SHP77 (cell line): ENCODE measurements at regions not wholly inside any gene's neighbourhood (a gene's known extent, or its start where the extent isn't known, plus 50 kb on each side); places are given as distances from the start of the nearest gene placed in this dataset.
A peak's percentile ranks its signal among the peaks of the same experiment; 100 is the strongest.

ENCODE experiments used
- DNase-seq, 2 experiments: peaks; one replicate each; lab custom pipeline; 2025; lab: John Stamatoyannopoulos, UW

DNA sequence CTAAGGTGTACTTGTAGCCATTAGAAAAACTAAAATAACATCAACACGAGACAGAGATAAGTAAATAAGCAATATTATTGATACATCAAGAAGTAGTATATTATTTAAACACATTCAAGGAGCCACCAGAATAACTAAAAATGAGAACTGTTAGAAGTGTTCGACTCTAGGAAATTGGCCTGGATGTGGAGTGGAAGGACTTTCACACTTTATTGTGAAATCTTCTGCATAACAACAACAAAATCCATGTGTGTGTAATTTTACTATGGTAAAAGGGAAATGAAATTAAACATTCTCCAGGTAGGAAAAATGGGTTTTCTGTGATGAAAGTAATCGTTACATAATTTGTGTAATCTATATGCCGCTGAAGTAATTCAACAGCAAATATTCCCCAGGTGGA lies 96.3 kb upstream of the RNF152 start:
- no peak for DNase-seq

DNA sequence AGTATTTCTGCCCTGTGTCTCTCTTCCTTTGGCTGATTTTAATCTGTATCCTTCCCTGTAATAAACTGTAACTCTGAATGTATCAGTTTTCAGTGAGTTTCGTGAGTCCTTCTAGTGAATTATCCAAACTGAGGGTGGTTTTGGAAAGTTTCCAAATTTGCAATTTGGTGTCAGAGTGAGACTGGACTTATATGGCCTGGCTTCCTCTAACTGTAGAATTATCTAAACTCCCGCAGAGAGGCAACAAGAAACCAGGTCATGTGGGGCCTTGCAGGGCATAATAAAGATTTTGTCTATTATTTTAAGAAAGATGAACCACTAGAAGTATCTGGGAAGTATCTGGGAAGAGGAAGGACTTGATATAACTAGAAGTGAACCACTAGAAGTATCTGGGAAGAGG lies 95.3 kb upstream of the RNF152 start:
- no peak for DNase-seq

DNA sequence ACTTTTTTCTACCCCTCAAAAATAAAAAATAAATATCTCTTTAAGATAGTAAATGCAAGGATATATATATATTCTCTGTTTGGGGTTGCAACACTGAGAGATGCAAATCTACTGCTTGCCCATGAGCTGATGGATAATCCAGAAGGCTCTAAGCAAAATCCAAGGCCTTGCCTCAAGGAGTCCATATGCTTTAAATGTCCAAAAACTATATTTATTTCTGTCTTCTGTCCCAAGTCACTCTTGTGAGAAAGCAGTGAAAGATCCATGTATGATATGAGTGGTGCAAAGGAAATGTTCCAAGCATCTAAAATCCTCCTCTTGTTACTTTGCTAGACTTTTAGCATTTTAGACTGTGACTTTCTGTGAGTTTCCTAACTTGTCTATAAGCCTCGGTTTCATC lies 92.9 kb upstream of the RNF152 start:
- no peak for DNase-seq

- DNase-seq = no peak
Measured at GRCh38 chr18:61984349-61984748, 91.5 kb upstream of the RNF152 start.

- no peak for DNase-seq
Measured at GRCh38 chr18:61982475-61982874, 89.7 kb upstream of the RNF152 start.

DNA sequence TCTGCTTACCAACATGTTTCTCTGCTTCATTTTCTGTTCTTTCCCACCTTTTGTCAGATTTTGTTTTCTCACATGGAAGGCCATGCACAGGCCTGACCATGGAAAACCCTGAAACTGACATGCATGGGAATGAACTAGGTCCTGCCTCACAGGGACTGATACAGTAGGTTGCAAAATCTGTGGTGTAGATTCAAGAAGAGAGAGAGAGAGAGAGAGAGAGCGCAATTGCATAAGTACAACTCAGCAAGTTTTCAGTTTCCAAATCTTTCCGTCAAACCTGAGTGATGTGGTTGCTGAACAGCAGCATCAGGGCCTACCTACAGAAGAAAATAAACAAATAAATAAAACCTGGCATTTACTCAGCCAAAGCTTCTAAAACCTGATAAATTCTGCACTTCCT lies 87.5 kb upstream of the RNF152 start:
- no peak for DNase-seq

DNA sequence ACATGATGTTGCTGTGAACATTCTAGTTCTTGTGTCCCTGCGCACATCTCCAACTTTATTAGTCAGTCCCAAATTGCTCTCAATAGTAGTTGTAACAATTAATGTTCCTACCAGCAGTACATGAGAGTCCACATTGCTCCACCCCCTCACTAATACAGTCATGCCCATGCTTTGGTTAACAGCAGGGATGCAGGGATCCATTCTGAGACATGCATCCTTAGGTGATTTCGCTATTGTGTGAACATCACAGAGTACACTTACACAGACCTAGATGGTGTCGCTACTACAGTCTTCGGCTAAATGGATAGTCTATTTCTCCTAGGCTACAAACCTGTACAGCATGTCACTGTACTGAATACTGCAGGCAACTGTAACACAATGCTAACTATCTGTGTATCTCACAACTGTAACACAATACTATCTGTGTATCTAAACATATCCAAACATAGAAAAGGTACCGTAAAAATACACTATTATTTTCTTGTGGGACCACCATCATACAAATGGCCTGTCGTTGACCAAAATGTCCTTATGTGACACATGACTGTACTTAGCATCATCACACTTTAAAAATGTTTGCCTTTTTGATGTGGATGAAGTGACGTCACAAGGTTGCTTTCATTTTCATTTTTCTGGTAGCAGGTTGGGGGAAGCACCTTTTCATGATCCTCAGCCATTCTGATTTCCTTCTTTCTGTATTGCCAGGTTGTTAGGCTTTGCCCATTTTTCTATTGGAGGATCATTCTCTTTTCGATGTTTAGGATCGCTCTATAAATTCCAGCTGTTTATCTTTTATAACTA lies 82.9 kb upstream of the RNF152 start:
- DNase-seq = no peak

GRCh38 chr18:61973273-61974115 lies 80.7 kb upstream of the RNF152 start:
- DNase-seq = no peak

DNA sequence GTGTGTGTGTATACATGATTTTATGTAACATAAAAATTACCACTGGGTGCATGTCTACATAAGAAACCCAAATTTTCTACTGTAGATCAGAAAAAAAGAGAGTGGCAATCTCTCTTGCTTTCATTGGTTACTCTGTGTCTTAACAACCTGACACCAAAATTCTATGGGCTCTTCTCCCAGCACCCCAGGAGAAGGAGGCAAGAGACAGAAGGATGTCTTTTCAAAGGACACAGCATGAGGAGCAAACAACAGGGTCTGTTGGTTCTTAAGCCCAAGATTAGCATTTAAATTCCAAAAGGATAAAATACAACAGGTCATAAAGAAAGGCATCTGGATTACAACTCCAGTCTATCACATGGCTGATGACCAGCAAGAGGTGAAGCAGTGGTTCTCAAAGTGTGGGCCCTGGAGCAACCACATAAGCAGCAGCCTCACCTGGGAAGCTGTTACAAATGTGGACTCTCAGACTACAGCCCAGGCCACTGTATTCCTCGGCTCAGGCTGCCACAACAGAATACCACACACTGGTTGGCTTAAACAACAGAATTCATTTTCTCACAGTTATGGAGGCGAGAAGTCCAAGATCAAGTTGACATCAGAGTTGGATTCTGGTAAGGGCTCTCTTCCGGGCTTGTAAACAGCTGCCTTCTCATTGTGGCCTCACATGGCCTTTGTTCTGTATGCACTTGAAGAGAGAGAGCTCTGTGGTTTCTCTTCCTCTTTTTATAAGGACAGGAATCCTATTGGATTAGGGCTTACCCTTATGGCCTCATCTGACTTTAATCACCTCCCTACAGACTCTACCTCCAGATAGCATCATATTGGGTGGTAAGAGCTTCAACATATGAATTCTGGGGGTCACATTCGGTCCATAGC lies 79.8 kb upstream of the RNF152 start:
- DNase-seq = peak in 1 of 2 experiments; percentile 9

DNA sequence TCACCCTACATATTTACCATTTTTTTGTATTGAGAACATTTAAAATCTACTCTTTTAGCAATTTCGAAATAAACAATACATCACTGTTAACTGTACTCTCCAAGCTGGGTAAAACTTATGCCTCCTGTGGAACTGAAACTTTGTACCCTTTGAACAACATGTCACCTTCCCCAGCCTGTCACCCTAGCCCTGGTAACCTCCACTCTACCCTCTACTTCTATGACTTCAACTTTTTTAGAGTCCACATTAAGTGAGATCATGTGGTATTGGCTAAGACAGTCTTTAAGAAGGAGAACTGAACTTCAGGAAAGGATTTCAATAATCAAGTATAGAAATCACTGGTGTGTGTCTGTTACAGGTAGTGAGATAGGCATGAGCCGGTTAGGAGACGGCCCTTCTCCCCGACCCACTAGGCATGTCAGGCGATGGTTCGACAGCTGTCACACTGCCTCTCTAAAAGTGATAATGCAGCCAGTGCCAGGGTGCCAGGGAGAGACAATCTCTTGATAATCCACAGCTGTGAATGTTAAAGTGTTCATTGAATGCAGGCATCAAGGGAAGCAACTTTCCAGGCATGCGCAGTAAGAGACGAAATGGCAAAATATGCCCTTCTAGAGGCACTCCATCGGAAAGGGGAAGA lies 74.6 kb upstream of the RNF152 start:
- no peak for DNase-seq

DNA sequence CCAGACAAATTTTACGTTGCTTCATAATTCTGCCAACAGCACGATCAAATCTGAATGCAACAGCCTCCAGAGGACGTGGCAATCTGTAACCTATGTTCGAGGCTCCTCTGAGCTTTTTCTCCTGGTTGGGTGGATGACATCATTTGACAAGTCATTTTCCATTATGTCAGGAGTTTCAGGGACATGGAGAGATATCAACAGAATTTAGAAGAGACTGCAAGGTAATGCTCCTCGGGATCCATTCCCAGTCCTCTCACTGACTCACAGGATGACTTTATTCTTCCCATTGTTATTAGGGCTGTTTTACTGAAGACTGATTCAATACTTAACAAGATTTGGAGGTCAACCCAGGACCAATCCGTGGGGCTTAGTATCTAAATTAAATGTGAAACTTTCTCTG lies 72.5 kb upstream of the RNF152 start:
- DNase-seq = no peak

DNA sequence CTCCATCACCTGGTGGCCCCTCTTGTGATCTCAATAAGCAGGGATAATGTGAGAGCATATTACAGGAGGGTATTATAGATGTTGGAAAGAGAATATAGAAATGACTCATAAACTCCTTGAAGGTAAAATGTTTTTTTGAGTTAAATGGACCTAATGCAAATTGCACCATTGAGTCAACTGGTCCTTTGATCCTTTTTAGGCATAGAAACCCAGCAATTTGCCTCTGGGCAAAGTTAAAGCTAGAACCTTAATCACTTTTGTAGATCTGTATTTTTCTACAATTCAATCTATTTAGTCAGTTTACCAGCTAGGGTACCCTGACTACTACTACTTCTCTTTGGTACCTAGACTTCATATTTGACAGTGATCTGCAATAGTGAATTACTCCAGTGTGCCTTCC lies 71.8 kb upstream of the RNF152 start:
- no peak for DNase-seq

- no peak for DNase-seq
Measured at GRCh38 chr18:61963705-61964104, 70.9 kb upstream of the RNF152 start.

DNA sequence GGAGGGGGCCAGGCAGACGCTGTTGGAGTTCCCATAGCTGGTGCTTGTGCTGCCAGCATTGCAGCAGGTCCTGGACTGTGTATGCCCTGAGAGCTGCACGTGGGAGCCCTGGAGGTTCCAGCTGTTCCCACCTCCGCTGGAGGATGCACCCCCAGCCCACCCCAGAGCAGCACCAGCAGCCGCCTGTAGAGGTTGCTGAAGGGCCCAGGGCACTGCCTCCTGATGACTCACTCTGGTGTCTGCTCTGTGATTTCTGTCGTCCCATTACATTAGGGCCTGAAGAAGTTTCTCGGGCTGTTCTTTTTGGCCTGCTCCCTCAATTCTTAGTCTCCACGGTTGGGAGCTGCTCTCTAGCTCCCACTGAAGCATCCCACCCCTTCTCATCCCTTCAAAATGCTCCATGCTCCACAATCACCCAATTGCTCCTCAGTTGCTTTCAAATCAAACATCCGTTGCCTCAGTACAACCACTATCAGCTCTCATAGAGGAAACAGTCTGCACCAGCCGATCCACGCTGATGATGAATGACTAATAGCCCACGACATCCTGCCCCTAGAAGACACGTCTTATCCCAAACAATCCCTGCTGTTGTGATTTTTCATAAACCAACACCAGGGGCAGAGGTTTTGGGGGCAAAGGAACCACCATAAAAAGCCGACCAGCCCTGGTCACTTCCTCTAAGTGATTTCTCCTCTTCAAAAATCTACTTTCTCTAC lies 65.2 kb upstream of the RNF152 start:
- no peak for DNase-seq

- no peak for DNase-seq
Measured at GRCh38 chr18:61955644-61956043, 62.8 kb upstream of the RNF152 start.

DNA sequence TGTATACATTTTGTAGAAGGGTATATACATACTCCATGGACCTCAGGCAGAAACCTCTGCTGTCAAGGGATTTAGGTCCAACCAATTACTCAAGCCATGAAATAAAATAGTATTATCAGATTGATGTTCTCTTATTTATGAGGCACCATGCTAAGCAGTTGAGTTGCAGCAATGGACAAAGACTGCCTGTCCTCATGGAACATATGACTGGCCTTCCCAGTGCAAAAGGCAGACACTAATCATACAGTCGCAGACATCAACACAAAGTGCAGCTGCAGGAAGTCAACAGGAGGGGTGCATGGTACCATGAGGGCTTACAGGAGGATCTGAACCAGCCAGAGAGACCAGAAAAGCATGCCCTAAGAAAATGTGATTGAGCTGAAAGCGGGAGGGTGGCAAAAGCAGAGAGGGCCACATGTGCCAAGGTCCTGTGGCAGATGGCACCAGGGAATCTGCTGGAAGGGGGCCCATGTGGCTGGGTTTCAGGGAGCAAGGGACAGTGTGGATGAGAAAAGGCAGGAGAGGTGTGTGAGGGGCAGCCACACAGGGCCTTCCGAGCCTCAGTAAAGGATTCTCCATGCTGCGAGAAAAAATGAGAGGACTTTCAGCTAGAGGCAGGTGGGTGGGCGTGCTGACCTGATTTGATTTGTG lies 61.4 kb upstream of the RNF152 start:
- no peak for DNase-seq

DNA sequence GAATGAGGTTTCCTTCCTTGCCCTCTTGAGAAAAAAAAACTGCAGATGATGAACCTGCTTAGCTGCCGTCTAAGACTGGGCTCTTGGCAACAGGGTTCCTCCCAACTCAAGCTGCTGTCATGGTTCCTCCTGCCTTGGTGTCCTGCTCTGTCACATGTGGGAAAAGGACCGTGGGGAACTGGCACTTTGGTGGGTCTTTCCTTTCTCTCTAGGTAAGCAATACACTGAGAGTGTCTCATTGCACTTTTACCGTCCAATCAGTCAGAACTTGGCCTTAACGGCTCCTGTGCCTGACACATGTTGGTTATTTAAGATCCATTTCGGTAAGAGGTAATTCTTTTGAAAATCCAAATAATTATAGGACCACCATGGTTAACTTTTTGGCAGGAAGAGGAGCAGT lies 60.8 kb upstream of the RNF152 start:
- no peak for DNase-seq

GRCh38 chr18:61953161-61953560 lies 60.4 kb upstream of the RNF152 start:
- DNase-seq = no peak

- DNase-seq = no peak
Measured at GRCh38 chr18:61951396-61951795, 58.6 kb upstream of the RNF152 start.

DNA sequence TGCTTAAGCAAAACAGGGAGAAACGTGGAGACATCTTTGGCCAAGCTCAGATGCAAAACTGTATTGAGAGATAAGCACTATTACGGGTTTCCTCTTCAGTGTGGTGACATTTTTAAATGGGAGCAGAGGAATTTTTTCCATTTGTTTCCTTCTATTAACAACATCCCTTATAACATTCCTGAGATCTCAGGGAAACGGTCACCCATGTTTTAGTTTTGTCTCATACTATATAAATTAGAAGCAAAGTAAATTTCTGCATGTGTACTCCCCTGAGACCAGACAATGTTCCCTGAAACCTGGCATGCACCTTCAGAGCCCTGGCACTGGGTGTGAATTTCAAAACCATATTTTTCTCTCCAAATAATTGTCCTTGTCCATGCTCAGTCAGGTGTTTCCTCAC lies 57.6 kb upstream of the RNF152 start:
- no peak for DNase-seq

DNA sequence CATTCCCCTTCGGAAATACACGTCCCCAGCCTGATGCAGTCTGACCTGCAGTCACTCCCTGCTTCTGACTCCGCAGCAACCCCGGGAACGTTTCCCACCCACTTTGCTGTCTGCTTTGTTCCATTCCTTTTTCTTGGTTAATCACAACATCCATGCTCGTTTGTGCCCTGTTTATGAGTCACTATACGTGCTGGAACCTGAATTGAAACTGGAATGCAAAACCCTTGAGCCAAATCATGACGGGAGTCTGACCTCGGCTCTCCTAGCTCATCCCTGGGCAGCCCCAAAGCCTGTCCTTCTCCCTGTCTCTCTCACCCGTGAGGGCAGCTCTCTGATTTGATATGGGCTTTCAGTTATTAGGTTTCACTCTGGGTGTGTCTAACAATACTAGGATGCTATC lies 57.1 kb upstream of the RNF152 start:
- DNase-seq = no peak
